ENCODE measurements at regions not wholly inside any gene's neighbourhood (a gene's known extent, or its start where the extent isn't known, plus 50 kb on each side); places are given as distances from the start of the nearest gene placed in this dataset.

DNA sequence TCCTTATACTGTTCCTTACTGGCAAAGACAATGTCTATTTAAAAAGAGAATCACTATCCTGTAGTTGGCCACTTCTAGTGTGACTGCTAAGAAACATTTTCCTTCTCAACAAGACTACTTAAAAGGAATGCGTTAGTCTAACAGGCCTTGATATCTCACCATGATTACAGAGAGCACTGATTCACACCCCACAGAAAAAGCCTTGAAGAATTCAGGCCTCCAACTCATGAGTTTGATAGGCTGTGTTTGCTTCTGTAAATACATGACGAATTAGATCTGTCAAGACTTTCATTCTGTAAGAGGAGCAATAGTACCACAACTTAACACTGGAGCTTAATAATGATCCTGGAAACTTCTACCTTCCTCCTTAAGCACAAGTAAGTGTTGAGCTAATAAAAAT, 432.8 kb upstream of the NR2F2 start:
- ATAC-seq (ENCODE audit: low read depth), result no peak
- Mint-ChIP-seq H3K27me3 (peaks cover 25% of the 10 kb centered on the region), H3K36me3 (no peaks in the 10 kb centered on the region), H3K4me3 (no peak overlapping the region), H3K4me1 (no peaks in the 10 kb centered on the region), H3K9me3 (no peaks in the 10 kb centered on the region), H3K27ac (no peak overlapping the region)
- DNase-seq, result no peak
- POLR2A ChIA-PET, result no interaction called here

DNA sequence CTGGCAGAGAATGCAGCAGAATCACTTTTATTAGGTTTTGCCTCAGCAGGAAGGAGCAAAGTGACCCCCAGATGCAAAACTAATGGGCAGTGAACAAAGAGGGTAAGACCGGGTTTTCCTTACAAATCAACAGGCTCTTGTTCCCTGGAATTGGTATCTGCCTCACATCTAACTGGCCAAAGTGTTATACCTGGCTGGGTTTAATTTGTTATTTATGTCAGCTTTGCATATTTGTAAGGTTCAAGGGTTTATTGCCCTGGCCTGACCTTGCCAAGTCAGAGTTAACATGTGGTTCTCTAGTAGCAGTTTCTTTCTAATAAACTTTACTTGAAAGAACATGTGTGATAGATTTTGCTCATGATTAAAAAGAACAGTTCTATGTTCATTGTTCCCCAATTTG, 431.7 kb upstream of the NR2F2 start:
- Mint-ChIP-seq H3K4me1 (no peaks in the 10 kb centered on the region), H3K9me3 (no peaks in the 10 kb centered on the region), H3K27ac (no peak overlapping the region), H3K4me3 (no peak overlapping the region), H3K27me3 (peaks cover 22% of the 10 kb centered on the region), H3K36me3 (no peaks in the 10 kb centered on the region)
- no peak for DNase-seq
- ATAC-seq (ENCODE audit: low read depth), result no peak
- POLR2A ChIA-PET, result no interaction called here

DNA sequence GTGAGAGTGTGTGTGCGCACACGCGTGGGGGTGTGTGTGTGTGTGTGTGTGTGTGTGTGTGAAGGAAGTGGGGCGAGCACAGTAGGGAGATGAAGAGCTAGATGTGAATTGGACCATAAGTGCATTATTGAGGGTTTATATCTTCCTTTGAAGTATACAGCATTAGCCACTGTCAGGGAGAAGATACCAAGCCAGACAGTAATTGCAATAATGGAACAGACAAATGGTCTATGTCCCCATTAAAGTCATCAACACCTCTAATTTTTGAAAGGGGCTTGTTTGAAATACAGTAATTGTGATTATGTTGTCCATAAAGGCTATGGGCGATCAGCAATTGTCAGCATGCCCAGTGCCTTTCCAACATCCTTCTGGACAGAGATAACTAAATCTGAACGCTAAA, 429.2 kb upstream of the NR2F2 start:
- ATAC-seq (ENCODE audit: low read depth) (no peak), DNase-seq (no peak)
- POLR2A ChIA-PET, result no interaction called here
- Mint-ChIP-seq H3K4me3 (no peak overlapping the region), H3K27ac (no peak overlapping the region), H3K36me3 (no peaks in the 10 kb centered on the region), H3K9me3 (no peaks in the 10 kb centered on the region), H3K27me3 (peaks cover 22% of the 10 kb centered on the region), H3K4me1 (no peaks in the 10 kb centered on the region)

DNA sequence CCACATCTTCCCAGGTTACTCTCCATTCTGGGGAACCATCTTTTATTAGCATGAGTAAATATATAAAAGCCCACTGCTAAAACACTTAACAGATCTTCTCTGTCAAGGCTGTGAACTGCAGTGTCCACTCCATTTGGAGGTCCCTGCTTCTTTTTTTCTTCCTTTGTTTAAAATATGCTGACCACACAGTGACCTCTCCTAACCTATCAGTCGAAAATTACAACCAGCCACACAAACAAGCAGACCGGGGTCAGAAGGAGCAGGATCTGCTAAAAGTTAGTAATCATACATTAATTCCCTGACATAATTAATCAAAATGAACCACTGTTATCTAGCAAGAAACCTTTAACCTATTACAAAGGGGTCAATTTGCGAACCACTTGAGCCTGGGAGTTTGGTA, 427.9 kb upstream of the NR2F2 start:
- Mint-ChIP-seq H3K36me3 (no peaks in the 10 kb centered on the region), H3K9me3 (no peaks in the 10 kb centered on the region), H3K4me1 (no peaks in the 10 kb centered on the region), H3K27me3 (peaks cover 26% of the 10 kb centered on the region), H3K27ac (no peak overlapping the region), H3K4me3 (no peak overlapping the region)
- POLR2A ChIA-PET, result no interaction called here
- no peak for DNase-seq
- ATAC-seq (ENCODE audit: low read depth), result no peak

DNA sequence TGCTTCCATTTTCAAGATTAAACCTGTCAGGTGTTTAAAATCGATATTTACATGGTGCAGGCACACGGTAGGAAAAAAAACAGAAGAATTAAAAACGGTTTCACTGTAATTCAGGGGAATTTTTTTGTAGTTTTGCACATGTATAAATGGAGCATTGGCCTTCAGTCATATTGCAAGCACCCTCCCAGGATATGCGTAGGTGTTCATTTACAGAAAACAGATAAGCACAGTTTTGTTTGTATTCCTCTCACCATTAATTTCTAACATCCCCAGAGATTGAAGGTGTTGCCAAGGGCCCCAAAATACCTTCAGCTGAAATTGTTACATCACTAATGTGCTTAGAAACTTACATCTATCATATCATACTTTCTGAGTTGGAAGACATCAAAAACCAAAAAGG, 427.1 kb upstream of the NR2F2 start:
- no peak for DNase-seq
- Mint-ChIP-seq H3K4me3 (no peak overlapping the region), H3K27me3 (peaks cover 19% of the 10 kb centered on the region), H3K9me3 (no peaks in the 10 kb centered on the region), H3K36me3 (no peaks in the 10 kb centered on the region), H3K27ac (no peak overlapping the region), H3K4me1 (no peaks in the 10 kb centered on the region)
- POLR2A ChIA-PET, result no interaction called here
- ATAC-seq (ENCODE audit: low read depth), result no peak

DNA sequence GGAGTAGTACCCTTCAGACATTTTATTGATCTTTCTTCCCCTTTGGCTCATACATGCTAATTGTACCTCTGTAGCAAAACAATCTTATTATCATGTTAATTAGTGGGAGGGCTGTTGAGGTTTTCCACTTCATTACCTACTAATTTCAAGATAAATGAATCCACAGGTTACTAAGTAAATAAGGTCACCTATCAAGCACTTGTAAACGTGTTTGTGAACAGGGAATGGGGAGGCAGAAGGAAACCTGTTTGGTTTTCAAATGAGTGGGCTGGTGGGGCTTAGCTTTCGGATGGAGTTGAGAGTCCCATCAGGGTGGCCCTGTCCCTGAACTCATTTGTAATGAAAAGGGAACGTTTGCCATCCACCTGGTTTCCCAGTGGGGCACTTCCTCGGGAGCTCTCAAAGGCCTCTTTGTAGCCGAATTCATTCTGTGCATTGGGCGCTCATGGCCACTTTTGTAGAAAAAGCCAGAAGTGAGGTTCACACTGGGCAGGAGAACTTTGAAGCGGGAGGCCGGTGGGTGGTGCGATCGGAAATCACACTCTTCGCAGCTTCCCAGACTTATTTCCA, 419.8 kb upstream of the NR2F2 start:
- Mint-ChIP-seq H3K36me3 (no peaks in the 10 kb centered on the region), H3K4me3 (no peak overlapping the region), H3K4me1 (no peaks in the 10 kb centered on the region), H3K27ac (no peak overlapping the region), H3K9me3 (no peaks in the 10 kb centered on the region), H3K27me3 (peaks cover 48% of the 10 kb centered on the region)
- POLR2A ChIA-PET, result no interaction called here
- no peak for DNase-seq
- no peak for ATAC-seq (ENCODE audit: low read depth)

DNA sequence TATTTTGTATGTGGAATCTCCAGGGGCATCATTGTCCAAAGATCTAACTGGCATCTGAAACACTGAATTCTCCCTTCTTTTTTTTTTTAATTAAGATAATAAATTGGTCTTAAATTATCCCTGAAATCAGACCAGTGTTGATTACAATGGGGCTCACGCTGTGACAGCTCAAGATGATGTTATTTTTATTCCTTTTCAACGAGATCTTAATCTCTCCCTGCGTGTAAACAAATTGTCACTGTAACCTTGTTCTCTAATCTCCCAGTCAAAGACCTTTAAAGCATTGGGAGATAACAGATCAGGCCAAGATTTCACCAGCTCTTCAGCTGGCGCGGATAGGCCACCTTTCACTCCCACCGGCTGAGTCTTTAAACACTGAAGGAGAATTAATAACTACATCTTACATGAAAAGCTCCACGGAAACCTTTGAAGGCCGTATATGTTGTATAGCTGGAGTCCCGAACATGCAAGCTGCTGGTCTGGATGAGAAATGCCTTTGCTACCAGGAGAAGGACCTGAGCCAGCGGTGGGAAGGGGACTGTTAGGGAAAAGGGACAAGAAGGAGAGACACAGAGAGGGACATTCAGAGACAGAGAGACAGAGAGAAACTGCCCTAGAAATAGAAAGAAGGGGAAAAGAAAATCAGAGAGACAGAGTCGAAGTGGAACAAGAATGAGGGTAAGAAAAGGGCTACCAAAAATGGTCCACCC, 418.8 kb upstream of the NR2F2 start:
- no peaks in the 10 kb centered on the region for H3K36me3 Mint-ChIP-seq
- H3K9me3 Mint-ChIP-seq, result no peaks in the 10 kb centered on the region
- DNase-seq (no peak), ATAC-seq (ENCODE audit: low read depth) (no peak)
- POLR2A ChIA-PET, result no interaction called here
- peaks cover 51% of the 10 kb centered on the region for H3K27me3 Mint-ChIP-seq
- no peak overlapping the region for H3K4me3 Mint-ChIP-seq
- H3K4me1 Mint-ChIP-seq, result no peaks in the 10 kb centered on the region
- H3K27ac Mint-ChIP-seq, result no peak overlapping the region

DNA sequence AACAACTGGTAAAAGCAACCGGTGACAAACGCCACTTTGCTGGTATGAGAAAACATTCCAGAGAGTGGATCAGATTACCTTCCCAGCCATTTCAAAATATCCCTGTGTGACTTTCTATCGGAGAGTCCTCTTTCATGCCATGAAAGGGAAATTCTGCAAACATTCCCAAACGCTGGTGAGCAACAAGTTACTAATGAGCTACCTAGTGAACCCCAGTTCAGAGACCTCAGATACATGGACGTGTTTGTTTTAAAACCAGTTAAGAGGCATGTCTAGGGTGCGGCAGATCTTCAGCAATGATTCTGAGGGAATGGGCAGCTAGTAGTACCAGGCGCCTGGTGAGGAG, 418.2 kb upstream of the NR2F2 start:
- Mint-ChIP-seq H3K27ac (no peak overlapping the region), H3K4me1 (no peaks in the 10 kb centered on the region), H3K4me3 (no peak overlapping the region), H3K9me3 (no peaks in the 10 kb centered on the region), H3K36me3 (no peaks in the 10 kb centered on the region), H3K27me3 (peaks cover 49% of the 10 kb centered on the region)
- POLR2A ChIA-PET, result no interaction called here
- no peak for DNase-seq
- no peak for ATAC-seq (ENCODE audit: low read depth)

DNA sequence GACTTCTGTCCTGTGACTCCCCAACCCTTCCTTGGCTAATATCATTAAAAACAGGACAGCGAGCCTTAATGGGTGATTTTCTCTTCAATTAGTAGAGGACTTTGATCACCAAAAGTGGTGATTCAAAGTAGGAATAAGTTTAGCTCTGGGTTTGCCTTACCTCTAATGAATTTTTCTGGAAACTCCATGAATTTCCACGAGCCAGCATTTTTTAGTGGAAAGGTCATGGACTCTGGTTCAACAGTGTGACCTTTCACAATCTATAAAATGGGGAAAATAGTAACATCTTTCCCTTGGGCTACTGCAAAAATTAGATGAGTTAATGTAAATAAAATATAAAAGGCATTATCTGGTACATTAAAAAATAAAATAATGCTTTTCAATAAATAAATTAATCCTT, 417.8 kb upstream of the NR2F2 start:
- POLR2A ChIA-PET, result no interaction called here
- H3K27me3 Mint-ChIP-seq, result peaks cover 46% of the 10 kb centered on the region
- no peaks in the 10 kb centered on the region for H3K4me1 Mint-ChIP-seq

DNA sequence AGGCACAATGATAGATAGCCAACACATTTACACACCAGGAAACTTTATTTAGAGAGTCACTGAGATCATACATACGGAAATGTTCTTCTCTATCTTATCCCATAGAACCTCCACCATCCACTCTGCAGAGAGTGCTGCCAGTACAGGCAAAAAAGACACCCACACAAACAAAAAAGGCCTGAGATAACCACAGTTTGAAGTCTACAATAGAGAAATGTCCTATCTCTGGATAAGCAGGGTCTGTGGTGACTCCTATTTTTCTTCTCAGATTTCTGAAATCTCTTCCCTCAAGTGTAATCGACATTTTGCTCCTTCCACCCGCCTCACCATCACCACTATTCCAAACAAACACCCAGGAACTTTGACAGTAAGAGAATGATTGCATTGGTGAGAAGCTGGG, 413.9 kb upstream of the NR2F2 start:
- H3K27ac Mint-ChIP-seq, result no peak overlapping the region

More for the DNA sequence above, 417.8 kb upstream of the NR2F2 start:
- H3K4me3 Mint-ChIP-seq, result no peak overlapping the region
- ATAC-seq (ENCODE audit: low read depth) (no peak), DNase-seq (no peak)
- H3K9me3 Mint-ChIP-seq, result no peaks in the 10 kb centered on the region
- H3K27ac Mint-ChIP-seq, result no peak overlapping the region
- no peaks in the 10 kb centered on the region for H3K36me3 Mint-ChIP-seq

DNA sequence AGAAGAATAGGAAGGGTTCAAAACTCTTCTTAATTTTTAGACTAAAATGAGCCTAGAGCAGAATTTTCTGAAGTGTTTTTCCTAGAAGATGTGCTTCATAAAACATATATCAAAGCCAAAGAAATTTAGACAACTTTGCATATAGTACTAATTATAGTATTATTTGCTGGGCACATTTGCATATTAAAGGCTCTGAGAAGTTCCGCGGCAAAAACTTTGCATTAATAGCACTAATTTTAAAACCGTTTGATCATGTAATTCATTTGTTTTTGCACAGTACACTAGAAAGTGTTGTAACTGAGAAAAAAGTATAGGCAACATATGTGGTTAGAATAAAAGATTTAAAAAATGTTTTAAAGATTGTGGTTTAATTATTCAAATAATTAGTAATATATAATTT, 412.0 kb upstream of the NR2F2 start:
- no peaks in the 10 kb centered on the region for H3K4me1 Mint-ChIP-seq
- DNase-seq (no peak), ATAC-seq (ENCODE audit: low read depth) (no peak)
- peaks cover 44% of the 10 kb centered on the region for H3K27me3 Mint-ChIP-seq
- no peak overlapping the region for H3K4me3 Mint-ChIP-seq
- H3K36me3 Mint-ChIP-seq, result no peaks in the 10 kb centered on the region
- H3K27ac Mint-ChIP-seq, result no peak overlapping the region
- no peaks in the 10 kb centered on the region for H3K9me3 Mint-ChIP-seq
- POLR2A ChIA-PET, result no interaction called here

More for the DNA sequence above, 413.9 kb upstream of the NR2F2 start:
- no peak for DNase-seq
- H3K4me3 Mint-ChIP-seq, result no peak overlapping the region
- H3K4me1 Mint-ChIP-seq, result no peaks in the 10 kb centered on the region
- POLR2A ChIA-PET, result no interaction called here
- no peak for ATAC-seq (ENCODE audit: low read depth)
- no peaks in the 10 kb centered on the region for H3K36me3 Mint-ChIP-seq
- H3K9me3 Mint-ChIP-seq, result no peaks in the 10 kb centered on the region
- H3K27me3 Mint-ChIP-seq, result peaks cover 47% of the 10 kb centered on the region

DNA sequence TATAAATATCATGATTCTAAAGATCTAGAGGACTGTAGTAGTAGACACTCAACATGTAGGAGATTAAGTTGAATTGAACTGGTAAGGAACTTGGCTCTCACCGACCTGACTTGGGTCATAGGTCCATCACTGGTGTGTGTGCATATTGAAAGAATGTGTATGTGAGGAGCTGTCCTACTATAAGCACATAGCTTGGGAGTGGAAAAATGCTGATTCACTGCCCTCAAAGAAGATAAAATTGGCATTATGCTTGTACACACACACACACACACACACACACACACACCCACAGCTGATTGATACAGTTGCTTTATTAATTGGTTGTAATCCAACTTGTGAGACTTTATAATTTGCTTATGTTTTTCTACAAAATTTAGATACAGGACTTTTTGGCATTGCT, 411.0 kb upstream of the NR2F2 start:
- Mint-ChIP-seq H3K27me3 (peaks cover 37% of the 10 kb centered on the region), H3K36me3 (no peaks in the 10 kb centered on the region), H3K4me3 (no peak overlapping the region), H3K4me1 (no peaks in the 10 kb centered on the region), H3K27ac (no peak overlapping the region), H3K9me3 (no peaks in the 10 kb centered on the region)
- ATAC-seq (ENCODE audit: low read depth) (no peak), DNase-seq (no peak)
- POLR2A ChIA-PET, result no interaction called here

DNA sequence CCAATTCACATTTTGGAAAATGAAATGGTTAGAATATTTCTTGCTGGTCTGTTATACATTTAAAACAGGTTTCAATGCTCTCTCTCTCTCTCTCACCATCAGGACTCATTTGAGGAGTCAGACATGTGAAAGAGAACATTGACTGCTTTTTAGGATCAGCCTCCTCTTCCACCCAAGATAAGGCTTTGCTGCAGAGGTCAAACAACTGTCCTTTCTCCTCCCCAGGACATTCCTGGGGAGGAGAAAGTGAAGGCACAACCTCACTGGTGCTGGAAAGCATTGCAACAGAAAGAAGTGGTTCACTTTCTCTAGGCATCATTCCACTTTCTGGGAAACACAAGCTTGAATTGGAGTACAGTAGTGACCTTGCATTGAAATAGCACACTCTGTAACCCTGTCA, 409.1 kb upstream of the NR2F2 start:
- ATAC-seq (ENCODE audit: low read depth) (no peak), DNase-seq (no peak)
- POLR2A ChIA-PET, result interaction anchor here (0.6 kb wide), 1 partner anchor 17 kb away, joined by 3 read pairs; no protein-coding TSS in a partner anchor
- Mint-ChIP-seq H3K4me1 (no peaks in the 10 kb centered on the region), H3K9me3 (no peaks in the 10 kb centered on the region), H3K4me3 (no peak overlapping the region), H3K27ac (no peak overlapping the region), H3K36me3 (no peaks in the 10 kb centered on the region), H3K27me3 (peaks cover 28% of the 10 kb centered on the region)

DNA sequence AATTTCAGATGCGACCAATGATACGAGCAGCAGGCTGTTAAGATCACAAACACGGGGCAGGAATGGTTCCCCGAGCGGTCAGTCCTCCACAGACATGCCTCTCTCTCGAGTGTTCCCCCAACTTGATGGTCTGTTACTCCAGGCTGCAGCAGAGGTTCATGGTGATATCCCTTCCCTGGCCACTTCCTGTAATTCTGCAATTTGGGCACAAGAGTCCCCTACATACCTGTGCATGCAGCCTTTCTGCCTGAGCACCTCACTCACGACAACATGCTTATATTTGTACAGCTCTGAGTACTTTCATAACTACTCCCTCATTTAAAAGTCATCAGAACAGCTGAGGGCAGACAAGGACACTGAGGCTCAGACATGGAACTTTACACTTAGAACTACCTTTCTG, 408.1 kb upstream of the NR2F2 start:
- H3K9me3 Mint-ChIP-seq, result no peaks in the 10 kb centered on the region
- no peaks in the 10 kb centered on the region for H3K4me1 Mint-ChIP-seq
- ATAC-seq (ENCODE audit: low read depth), result peak; percentile 58
- H3K27me3 Mint-ChIP-seq, result peaks cover 22% of the 10 kb centered on the region
- H3K27ac Mint-ChIP-seq, result no peak overlapping the region
- POLR2A ChIA-PET, result no interaction called here
- DNase-seq, result no peak
- no peaks in the 10 kb centered on the region for H3K36me3 Mint-ChIP-seq
- no peak overlapping the region for H3K4me3 Mint-ChIP-seq

DNA sequence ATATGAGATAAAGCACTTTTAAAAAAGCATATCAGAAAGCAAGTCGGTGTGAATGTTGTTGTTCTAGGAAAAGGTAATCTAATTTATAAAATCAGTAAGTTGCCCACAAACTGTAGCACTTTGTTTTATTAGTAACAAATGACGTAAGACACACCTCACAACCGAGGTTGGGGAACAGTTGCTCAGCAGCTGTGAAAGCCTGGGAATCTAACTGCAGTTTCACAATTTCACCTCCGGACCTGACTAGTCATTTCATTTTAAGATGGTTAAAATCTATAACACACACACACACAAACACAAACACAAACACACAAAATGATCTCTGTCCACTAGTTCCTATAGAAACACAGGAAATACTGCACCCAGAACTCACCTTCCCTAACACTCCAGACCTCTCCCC, 406.7 kb upstream of the NR2F2 start:
- DNase-seq (no peak), ATAC-seq (ENCODE audit: low read depth) (no peak)
- Mint-ChIP-seq H3K9me3 (no peaks in the 10 kb centered on the region), H3K36me3 (no peaks in the 10 kb centered on the region), H3K27ac (no peak overlapping the region), H3K27me3 (peaks cover 22% of the 10 kb centered on the region), H3K4me1 (peaks cover 3% of the 10 kb centered on the region), H3K4me3 (no peak overlapping the region)
- POLR2A ChIA-PET, result no interaction called here
